ENCODE measurements at regions not wholly inside any gene's neighbourhood (a gene's known extent, or its start where the extent isn't known, plus 50 kb on each side); places are given as distances from the start of the nearest gene placed in this dataset.
A peak's percentile ranks its signal among the peaks of the same experiment; 100 is the strongest.

DNA sequence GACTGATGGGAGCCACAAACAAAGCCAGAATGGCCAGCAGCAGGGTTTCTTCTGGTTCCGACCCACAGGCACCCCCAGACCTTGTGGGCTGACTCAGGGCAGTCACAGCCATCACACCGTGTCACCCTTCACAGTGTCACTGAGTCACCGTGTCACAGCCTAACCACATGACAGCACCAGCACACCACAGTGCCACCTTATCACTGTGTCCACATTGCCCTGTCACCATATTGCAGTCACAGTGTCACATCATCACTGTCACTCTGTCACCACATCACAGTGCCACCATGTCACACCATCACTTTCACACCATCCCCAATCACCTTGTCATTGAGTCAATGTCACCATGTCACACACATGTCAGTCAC is 77.0 kb downstream of the OAT start:
- Histone ChIP-seq H3K27me3 (ENCODE audit: control insufficient read depth, insufficient read depth, low read length) (no peaks in the 10 kb centered on the region), H3K4me3 (ENCODE audit: insufficient read depth, low read depth, low read length) (no peak overlapping the region), H3K14ac (replicated peaks; ENCODE audit: low read depth, low read length) (no peak overlapping the region; the same call in 1 of the 2 replicates), H2AK9ac (replicated peaks; ENCODE audit: low read depth, low read length, poor library complexity) (no peak overlapping the region), H3K9ac (ENCODE audit: low read depth, low read length) (no peak overlapping the region), H2AFZ (replicated peaks; ENCODE audit: low read length, poor library complexity) (peak overlapping the region; percentile 63), H3K4me2 (ENCODE audit: low read depth, low read length) (no peak overlapping the region), H2BK15ac (ENCODE audit: low read depth, low read length) (no peak overlapping the region; the same call in 2 of the 3 replicates), H3K4me1 (ENCODE audit: control insufficient read depth, insufficient read depth, low read length) (peaks cover 8% of the 10 kb centered on the region; the same call in 1 of the 2 replicates), H3K79me1 (ENCODE audit: low read depth in 1 of 2, low read length in 2 of 2) (no peaks in the 10 kb centered on the region), H2BK120ac (ENCODE audit: low read depth, low read length) (peak overlapping the region; percentile 68; the same call in 1 of the 2 replicates), H2BK5ac (ENCODE audit: low read depth, low read length, poor library complexity, severe bottlenecking) (no peak overlapping the region), H3K9me3 (ENCODE audit: control insufficient read depth, insufficient read depth, low read length) (no peaks in the 10 kb centered on the region), H4K91ac (ENCODE audit: insufficient read depth, low read depth, low read length) (peak overlapping the region; percentile 79; the same call in 1 of the 2 replicates), H4K8ac (ENCODE audit: low read depth in 2 of 2, low read length in 2 of 2) (peak overlapping the region in 1 of 2 experiments; percentile 72; a peak in 2 of 4 replicates), H3K18ac (ENCODE audit: low read depth, low read length) (peak overlapping the region; percentile 84; the same call in 1 of the 2 replicates), H2BK20ac (ENCODE audit: low read depth, low read length) (peak overlapping the region; percentile 24; the same call in 1 of the 2 replicates), H4K5ac (ENCODE audit: low read depth, low read length) (peak overlapping the region; percentile 90; the same call in 1 of the 2 replicates), H3K4ac (ENCODE audit: low read depth, low read length) (peak overlapping the region; percentile 75), H3K56ac (ENCODE audit: extremely low read depth, insufficient read depth, low read length) (no peak overlapping the region), H3K27ac (ENCODE audit: insufficient read depth, low read length) (peak overlapping the region; percentile 26; the same call in 1 of the 2 replicates), H2AK5ac (ENCODE audit: low read depth, low read length) (peak overlapping the region; percentile 94; the same call in 1 of the 2 replicates), H3K9me1 (ENCODE audit: insufficient read depth, low read length) (peaks cover 3% of the 10 kb centered on the region; the same call in 1 of the 2 replicates), H4K20me1 (ENCODE audit: insufficient read depth, low read length) (no peaks in the 10 kb centered on the region), H3K23ac (ENCODE audit: low read depth, low read length) (no peak overlapping the region), H3K36me3 (ENCODE audit: control insufficient read depth, insufficient read depth, low read length) (no peaks in the 10 kb centered on the region)
- intact Hi-C loops (cut with micrococcal nuclease) (no loop called here), in situ Hi-C loops (cut with MboI; ENCODE audit: low sequenced_read_pairs) (no loop called here), dilution Hi-C loops (cut with HindIII; ENCODE audit: low sequenced_read_pairs, unreplicated experiment) (no loop called here)
- POLR2A ChIA-PET (ENCODE audit: unreplicated experiment): no interaction called here
- no CpG with 5 or more reads among the region's 3 CpGs for WGBS, 2 experiments (ENCODE audit: extremely low coverage in 2 of 2, insufficient read length in 1 of 2)
- DNase-seq: no peak
- ATAC-seq (ENCODE audit: low read depth): no peak
- TF ChIP-seq MXI1 (IDR thresholded peaks at IDR 0.05; ENCODE audit: borderline replicate concordance, low read depth, low read length): no peak
- TF ChIP-seq CEBPB (IDR thresholded peaks at IDR 0.05; ENCODE audit: low read depth, low read length): no peak
- TF ChIP-seq RAD21 (IDR thresholded peaks at IDR 0.05; ENCODE audit: low read length): no peak
- TF ChIP-seq BHLHE40 (IDR thresholded peaks at IDR 0.05; ENCODE audit: low read depth, low read length): no peak
- TF ChIP-seq NFE2L2 (IDR thresholded peaks at IDR 0.05; ENCODE audit: low read depth, low read length): no peak
- no peak for TF ChIP-seq SMC3 (IDR thresholded peaks at IDR 0.05; ENCODE audit: low read depth, low read length)
- TF ChIP-seq, protein P1, sequence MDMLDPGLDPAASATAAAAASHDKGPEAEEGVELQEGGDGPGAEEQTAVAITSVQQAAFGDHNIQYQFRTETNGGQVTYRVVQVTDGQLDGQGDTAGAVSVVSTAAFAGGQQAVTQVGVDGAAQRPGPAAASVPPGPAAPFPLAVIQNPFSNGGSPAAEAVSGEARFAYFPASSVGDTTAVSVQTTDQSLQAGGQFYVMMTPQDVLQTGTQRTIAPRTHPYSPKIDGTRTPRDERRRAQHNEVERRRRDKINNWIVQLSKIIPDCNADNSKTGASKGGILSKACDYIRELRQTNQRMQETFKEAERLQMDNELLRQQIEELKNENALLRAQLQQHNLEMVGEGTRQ (IDR thresholded peaks at IDR 0.05; ENCODE audit: low read depth, low read length): no peak
- TF ChIP-seq MAZ (IDR thresholded peaks at IDR 0.05; ENCODE audit: borderline replicate concordance, low read depth, low read length): no peak
- TF ChIP-seq POLR2A (IDR thresholded peaks at IDR 0.05; ENCODE audit: low read depth, low read length): no peak
- no peak for TF ChIP-seq RFX5 (IDR thresholded peaks at IDR 0.05; ENCODE audit: low read depth, low read length)
- no peak for TF ChIP-seq CHD1 (IDR thresholded peaks at IDR 0.05; ENCODE audit: low read depth, low read length)
- no peak for TF ChIP-seq MAFK (IDR thresholded peaks at IDR 0.05; ENCODE audit: low read depth, low read length)
- TF ChIP-seq RCOR1 (IDR thresholded peaks at IDR 0.05; ENCODE audit: insufficient replicate concordance, low read length): no peak
- TF ChIP-seq FOS (IDR thresholded peaks at IDR 0.05; ENCODE audit: low read depth, low read length): no peak
- TF ChIP-seq, protein P2, sequence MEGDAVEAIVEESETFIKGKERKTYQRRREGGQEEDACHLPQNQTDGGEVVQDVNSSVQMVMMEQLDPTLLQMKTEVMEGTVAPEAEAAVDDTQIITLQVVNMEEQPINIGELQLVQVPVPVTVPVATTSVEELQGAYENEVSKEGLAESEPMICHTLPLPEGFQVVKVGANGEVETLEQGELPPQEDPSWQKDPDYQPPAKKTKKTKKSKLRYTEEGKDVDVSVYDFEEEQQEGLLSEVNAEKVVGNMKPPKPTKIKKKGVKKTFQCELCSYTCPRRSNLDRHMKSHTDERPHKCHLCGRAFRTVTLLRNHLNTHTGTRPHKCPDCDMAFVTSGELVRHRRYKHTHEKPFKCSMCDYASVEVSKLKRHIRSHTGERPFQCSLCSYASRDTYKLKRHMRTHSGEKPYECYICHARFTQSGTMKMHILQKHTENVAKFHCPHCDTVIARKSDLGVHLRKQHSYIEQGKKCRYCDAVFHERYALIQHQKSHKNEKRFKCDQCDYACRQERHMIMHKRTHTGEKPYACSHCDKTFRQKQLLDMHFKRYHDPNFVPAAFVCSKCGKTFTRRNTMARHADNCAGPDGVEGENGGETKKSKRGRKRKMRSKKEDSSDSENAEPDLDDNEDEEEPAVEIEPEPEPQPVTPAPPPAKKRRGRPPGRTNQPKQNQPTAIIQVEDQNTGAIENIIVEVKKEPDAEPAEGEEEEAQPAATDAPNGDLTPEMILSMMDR (conservative IDR thresholded peaks at IDR 0.05; ENCODE audit: low read depth, low read length): no peak
- TF ChIP-seq, protein P3, sequence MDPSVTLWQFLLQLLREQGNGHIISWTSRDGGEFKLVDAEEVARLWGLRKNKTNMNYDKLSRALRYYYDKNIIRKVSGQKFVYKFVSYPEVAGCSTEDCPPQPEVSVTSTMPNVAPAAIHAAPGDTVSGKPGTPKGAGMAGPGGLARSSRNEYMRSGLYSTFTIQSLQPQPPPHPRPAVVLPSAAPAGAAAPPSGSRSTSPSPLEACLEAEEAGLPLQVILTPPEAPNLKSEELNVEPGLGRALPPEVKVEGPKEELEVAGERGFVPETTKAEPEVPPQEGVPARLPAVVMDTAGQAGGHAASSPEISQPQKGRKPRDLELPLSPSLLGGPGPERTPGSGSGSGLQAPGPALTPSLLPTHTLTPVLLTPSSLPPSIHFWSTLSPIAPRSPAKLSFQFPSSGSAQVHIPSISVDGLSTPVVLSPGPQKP (IDR thresholded peaks at IDR 0.05; ENCODE audit: borderline replicate concordance, low read depth, low read length): no peak
- CTCF ChIA-PET: no interaction called here
- BruUV-seq (replicated peaks): no TSS peak
